Subcutaneous abdominal adipose tissue (tissue), 5 donors: ENCODE measurements at regions not wholly inside any gene's neighbourhood (a gene's known extent, or its start where the extent isn't known, plus 50 kb on each side); places are given as distances from the start of the nearest gene placed in this dataset.

Experiments used
- H3K27ac ChIP-seq: one replicate; pipeline ENCODE4 v1.7.0; 2013; ENCODE audit warnings: low read depth, mild to moderate bottlenecking, inconsistent platforms, low read length, moderate library complexity
- H3K27me3 ChIP-seq, 5 donors: one replicate each; pipeline ENCODE4 v1.7.0; 2013; ENCODE audit warnings: low read length in 5 of 5, inconsistent platforms in 1 of 5; ENCODE audit not compliant: control insufficient read depth in 5 of 5, insufficient read depth in 4 of 5
- H3K36me3 ChIP-seq, 5 donors: one replicate each; pipeline ENCODE4 v1.7.0; 2013; ENCODE audit warnings: low read length in 5 of 5; ENCODE audit not compliant: control insufficient read depth in 5 of 5, insufficient read depth in 5 of 5
- H3K4me1 ChIP-seq, 5 donors: one replicate each; pipeline ENCODE4 v1.7.0; 2013; ENCODE audit warnings: low read length in 5 of 5, mild to moderate bottlenecking in 3 of 5, moderate library complexity in 1 of 5; ENCODE audit not compliant: control insufficient read depth in 5 of 5, insufficient read depth in 5 of 5
- H3K4me3 ChIP-seq, 5 donors: one replicate each; pipeline ENCODE4 v1.7.0; 2013; ENCODE audit warnings: low read length in 5 of 5, low read depth in 1 of 5
- H3K9ac ChIP-seq, 5 donors: one replicate each; pipeline ENCODE4 v1.7.0; 2013; ENCODE audit warnings: low read length in 5 of 5, mild to moderate bottlenecking in 4 of 5, moderate library complexity in 3 of 5
- H3K9me3 ChIP-seq, 5 donors: one replicate each; pipeline ENCODE4 v1.7.0; 2013; ENCODE audit warnings: low read length in 5 of 5; ENCODE audit not compliant: control insufficient read depth in 5 of 5
- donor health status: healthy.
- donor health status: healthy.
- donor health status: healthy.
- donor health status: healthy.
- donor health status: healthy.

DNA sequence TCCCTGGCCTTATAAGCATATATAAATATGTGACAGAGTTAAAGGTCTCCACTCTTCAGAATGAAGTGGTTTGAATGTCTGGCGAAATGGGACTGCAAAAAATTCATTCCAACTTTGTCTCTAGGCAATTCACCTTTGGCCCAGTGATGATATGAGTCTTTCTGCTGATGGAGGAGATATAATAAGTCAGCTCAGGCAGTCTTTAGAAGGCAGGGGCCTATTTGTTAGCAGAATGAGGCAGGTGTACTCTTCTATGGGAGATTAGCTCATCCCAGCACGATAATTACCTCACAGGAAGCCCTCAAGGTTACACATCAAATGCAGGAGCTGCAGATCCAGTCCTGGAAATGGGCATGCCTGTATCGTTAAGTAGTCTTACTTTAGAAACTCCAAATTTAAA, 300.5 kb downstream of the NR2F1-AS1 start:
- Histone ChIP-seq H3K4me1 (peaks cover 0 to 24% (median 14%) of the 10 kb centered on the region in 5 donors), H3K27ac (no peak overlapping the region), H3K9me3 (no peaks in the 10 kb centered on the region), H3K9ac (no peak overlapping the region), H3K36me3 (no peaks in the 10 kb centered on the region), H3K27me3 (no peaks in the 10 kb centered on the region), H3K4me3 (no peak overlapping the region)

DNA sequence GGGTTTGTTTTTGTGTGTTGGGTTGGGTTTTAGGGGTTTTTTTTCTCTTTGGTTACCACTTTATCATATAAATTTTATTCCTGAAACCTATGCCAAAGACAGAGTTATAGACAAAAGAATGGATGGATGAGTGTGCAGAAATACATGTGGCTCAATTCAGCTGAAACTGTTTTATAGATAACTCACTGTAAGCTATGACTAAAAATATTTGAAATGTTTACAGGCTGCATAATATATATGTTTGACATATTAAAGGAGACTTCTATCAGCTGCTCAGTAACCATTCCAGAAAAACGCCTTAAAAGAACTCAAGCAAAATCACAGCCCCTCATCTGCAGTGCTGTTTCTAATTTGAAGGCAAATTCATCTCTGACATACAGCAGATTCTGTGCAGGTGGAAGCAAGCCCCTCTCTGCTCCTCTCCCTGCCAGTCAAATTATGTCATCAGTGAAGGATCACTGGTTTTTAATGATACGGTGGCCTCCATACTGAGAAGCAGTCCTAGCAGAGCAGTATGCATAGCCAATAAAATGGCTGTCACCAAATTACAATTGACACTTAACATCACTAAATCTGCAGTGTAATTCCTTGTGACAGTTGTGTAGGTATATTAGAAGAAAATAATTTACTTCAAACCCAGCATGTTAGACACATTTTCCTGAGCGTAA, 301.6 kb downstream of the NR2F1-AS1 start:
- no peaks in the 10 kb centered on the region for H3K27me3 ChIP-seq
- H3K4me3 ChIP-seq = no peak overlapping the region
- H3K36me3 ChIP-seq = no peaks in the 10 kb centered on the region
- no peak overlapping the region for H3K9ac ChIP-seq
- H3K9me3 ChIP-seq = no peaks in the 10 kb centered on the region
- H3K27ac ChIP-seq = no peak overlapping the region
- H3K4me1 ChIP-seq = peaks cover 0 to 24% (median 14%) of the 10 kb centered on the region in 5 donors

DNA sequence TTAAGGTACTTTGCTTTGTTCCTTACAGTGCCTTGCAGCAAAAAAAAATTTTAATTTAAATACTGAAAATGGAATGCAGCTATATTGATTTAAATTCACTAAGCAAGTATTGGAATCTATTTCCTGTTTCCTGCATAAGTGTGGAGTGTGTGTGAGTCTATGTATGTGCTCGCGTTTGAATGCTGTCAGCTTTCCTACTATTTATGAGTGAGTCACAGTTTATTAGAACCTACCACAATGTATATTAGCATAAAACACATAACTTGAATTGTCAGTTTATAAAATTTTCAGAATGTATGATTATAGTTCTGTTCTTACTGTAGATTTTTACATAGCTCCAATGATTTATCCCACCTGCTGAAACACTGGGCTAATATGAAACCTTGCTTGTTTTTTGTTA, 302.1 kb downstream of the NR2F1-AS1 start:
- H3K36me3 ChIP-seq = no peaks in the 10 kb centered on the region
- no peak overlapping the region for H3K9ac ChIP-seq
- H3K27ac ChIP-seq = no peak overlapping the region
- no peaks in the 10 kb centered on the region for H3K9me3 ChIP-seq
- H3K27me3 ChIP-seq = no peaks in the 10 kb centered on the region
- H3K4me3 ChIP-seq = no peak overlapping the region
- H3K4me1 ChIP-seq = peaks cover 0 to 24% (median 14%) of the 10 kb centered on the region in 5 donors

DNA sequence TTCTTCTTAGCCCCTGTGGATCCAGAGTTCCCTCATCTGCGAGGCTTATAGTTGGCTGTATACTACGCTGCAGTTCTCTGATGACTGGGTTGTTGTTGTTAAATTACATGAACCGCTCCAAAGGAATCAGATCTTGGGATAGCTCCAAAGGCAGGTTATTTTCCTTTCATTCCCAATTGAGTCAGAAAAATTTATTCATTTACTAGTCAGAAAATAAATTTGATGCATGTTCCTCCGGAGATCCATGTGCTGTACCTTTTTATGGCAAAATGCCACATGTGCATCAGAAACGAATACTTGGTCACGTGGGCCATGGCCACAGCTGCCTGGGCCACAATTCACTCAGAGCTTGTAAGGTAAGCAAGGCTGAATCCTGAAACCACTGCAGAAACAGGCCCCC, 304.0 kb downstream of the NR2F1-AS1 start:
- Histone ChIP-seq H3K27ac (no peak overlapping the region), H3K27me3 (no peaks in the 10 kb centered on the region), H3K36me3 (no peaks in the 10 kb centered on the region)

DNA sequence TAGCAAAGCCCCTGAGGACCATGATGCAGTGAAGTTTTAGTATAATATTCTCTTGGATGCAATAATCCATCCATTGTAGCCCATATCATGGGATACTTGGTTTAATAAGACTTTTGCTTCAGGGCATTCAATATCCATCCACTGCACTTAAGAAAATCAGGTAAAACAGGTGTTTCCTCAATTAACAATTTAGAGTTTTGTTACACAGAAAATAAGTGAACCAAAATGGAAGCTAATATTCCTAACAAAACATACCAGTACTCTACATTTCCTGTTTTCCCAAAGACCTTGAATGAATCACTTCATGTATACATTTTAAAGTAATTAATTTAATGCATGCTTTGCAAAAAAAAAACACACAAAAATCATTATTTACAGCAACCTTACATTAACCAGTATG, 305.6 kb downstream of the NR2F1-AS1 start:
- Histone ChIP-seq H3K4me1 (peaks cover 0 to 17% (median 9%) of the 10 kb centered on the region in 5 donors), H3K4me3 (no peak overlapping the region), H3K27me3 (no peaks in the 10 kb centered on the region), H3K9ac (no peak overlapping the region), H3K9me3 (no peaks in the 10 kb centered on the region), H3K36me3 (no peaks in the 10 kb centered on the region), H3K27ac (no peak overlapping the region)

More for the DNA sequence above, 304.0 kb downstream of the NR2F1-AS1 start:
- no peak overlapping the region for H3K9ac ChIP-seq
- no peaks in the 10 kb centered on the region for H3K9me3 ChIP-seq
- H3K4me3 ChIP-seq = no peak overlapping the region
- peaks cover 0 to 22% (median 14%) of the 10 kb centered on the region in 5 donors for H3K4me1 ChIP-seq

DNA sequence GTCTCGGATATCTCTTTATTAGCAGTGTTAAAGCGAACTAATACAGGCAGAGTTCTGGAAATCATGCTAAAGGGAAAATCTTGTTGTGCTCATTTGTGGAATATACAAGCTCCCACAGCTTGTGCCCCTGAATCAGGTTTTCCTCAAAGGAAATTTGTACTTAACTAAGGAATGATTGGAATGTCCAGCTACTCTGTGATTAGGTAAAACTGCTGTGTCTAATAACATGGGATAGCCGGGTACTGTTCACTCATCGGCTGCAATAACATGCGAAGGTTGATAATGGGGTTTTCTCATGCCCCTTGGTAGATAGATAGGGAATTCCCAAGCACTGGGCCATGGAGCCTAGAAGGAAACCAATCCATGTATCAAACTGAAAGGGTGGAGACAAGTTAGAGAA, 306.7 kb downstream of the NR2F1-AS1 start:
- no peaks in the 10 kb centered on the region for H3K27me3 ChIP-seq
- no peak overlapping the region for H3K27ac ChIP-seq
- H3K36me3 ChIP-seq = no peaks in the 10 kb centered on the region
- peaks cover 0 to 14% (median 7%) of the 10 kb centered on the region in 5 donors for H3K4me1 ChIP-seq
- H3K9ac ChIP-seq = no peak overlapping the region
- H3K9me3 ChIP-seq = no peaks in the 10 kb centered on the region
- H3K4me3 ChIP-seq = no peak overlapping the region

DNA sequence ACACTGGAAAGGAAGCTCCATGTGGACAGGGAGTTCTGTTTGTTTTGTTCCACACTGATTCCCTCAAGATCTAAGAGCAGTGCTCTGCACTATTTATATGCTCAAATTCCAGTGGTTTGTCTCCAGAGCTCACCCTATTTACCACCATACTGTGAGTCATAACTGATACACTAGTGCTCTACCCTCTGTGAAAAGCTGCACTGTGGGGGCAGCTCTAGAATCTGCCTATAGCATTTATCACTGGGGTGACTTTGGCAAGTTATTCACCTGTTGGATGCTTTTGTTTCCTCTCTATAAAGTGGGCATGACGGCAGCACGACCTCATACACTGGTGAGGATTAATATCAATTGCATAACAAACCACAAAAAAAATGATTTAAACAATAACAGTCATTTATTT, 307.8 kb downstream of the NR2F1-AS1 start:
- H3K4me3 ChIP-seq = no peak overlapping the region
- no peaks in the 10 kb centered on the region for H3K27me3 ChIP-seq
- no peak overlapping the region for H3K27ac ChIP-seq
- peaks cover 0 to 7% (median 3%) of the 10 kb centered on the region in 5 donors for H3K4me1 ChIP-seq
- no peak overlapping the region for H3K9ac ChIP-seq
- H3K9me3 ChIP-seq = no peaks in the 10 kb centered on the region
- H3K36me3 ChIP-seq = no peaks in the 10 kb centered on the region

DNA sequence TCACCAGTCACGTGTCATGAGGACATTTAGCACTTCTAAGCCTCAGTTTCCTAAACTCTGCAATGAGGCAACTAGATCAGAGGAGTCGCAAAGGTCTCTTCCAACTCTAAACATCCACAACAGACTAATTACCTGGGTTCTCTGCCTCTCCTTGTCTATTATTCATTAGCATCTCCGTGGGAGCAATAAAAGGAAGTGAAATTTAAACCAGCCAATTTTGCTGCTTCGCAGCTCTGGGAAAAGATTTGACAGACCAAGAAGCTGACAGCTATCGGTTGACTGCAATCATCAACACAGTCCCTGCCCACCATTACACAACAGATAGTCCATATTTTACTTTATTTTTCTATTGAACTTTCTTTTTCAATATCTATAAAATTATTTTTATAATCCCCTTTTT, 308.9 kb downstream of the NR2F1-AS1 start:
- H3K4me1 ChIP-seq = no peaks in the 10 kb centered on the region
- no peak overlapping the region for H3K27ac ChIP-seq
- no peak overlapping the region for H3K9ac ChIP-seq
- no peaks in the 10 kb centered on the region for H3K9me3 ChIP-seq
- no peaks in the 10 kb centered on the region for H3K27me3 ChIP-seq
- no peak overlapping the region for H3K4me3 ChIP-seq
- H3K36me3 ChIP-seq = no peaks in the 10 kb centered on the region

DNA sequence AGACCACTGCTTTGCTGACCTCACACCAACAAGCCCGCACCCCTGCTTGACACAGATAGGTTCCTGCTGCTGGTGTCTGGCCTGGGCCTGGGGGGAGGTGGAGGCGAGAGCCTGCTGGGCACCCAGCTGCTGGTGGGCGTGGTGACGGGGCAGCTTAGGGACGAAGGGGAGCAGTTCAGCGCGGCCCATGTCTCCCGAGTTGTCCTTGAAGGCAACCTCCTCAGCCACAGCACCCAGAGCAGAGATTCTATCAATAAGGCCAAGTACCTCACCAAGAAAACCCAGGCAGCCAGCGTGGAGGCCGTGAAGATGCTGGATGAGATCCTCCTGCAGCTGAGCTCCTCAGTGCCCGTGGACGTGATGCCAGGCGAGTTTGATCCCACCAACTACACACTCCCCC, 313.3 kb downstream of the NR2F1-AS1 start:
- Histone ChIP-seq H3K36me3 (no peaks in the 10 kb centered on the region), H3K27me3 (no peaks in the 10 kb centered on the region), H3K4me3 (no peak overlapping the region), H3K9ac (no peak overlapping the region), H3K4me1 (no peaks in the 10 kb centered on the region), H3K9me3 (no peaks in the 10 kb centered on the region), H3K27ac (no peak overlapping the region)

DNA sequence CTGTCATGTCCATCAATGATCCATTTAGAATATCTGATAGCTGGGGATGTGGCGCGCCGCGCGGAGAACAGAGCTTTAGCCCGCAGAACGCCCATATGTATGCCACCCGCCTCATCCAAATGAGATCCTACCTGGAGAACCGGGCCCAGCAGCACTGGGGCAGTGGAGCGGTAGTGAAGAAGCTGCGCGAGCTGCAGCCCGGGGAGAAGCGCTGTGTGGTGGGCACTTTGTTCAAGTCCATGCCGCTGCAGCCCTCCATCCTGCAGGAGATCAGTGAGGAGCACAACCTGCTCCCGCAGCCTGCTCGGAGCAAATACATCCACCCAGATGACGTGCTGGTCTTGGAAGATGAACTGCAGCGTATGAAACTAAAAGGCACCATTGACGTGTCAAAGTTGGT, 313.7 kb downstream of the NR2F1-AS1 start:
- Histone ChIP-seq H3K4me3 (no peak overlapping the region), H3K27me3 (no peaks in the 10 kb centered on the region), H3K36me3 (no peaks in the 10 kb centered on the region), H3K9ac (no peak overlapping the region), H3K27ac (no peak overlapping the region), H3K4me1 (no peaks in the 10 kb centered on the region), H3K9me3 (no peaks in the 10 kb centered on the region)
